ENCODE measurements at regions not wholly inside any gene's neighbourhood (a gene's known extent, or its start where the extent isn't known, plus 50 kb on each side); places are given as distances from the start of the nearest gene placed in this dataset.

DNA sequence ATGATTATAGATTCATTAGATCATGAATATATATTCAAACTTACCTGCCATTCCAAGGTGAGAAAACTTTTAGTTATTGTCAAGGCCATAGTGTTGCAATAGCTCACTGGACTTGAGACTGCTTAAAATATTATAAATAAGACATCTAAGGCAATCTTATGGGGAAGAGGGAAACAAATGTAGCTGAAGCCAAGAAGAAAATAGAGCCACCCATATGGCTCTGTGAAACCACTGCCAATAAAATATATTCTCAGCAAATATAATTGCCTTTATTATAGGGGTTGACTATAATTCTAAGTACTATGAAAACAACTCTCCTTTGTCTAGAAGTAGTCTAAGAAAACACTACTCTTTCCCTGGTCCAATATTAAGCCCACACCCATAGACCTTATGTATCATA is 938.5 kb downstream of the FSTL5 start:
- no peak for DNase-seq (ENCODE audit: low spot score)

DNA sequence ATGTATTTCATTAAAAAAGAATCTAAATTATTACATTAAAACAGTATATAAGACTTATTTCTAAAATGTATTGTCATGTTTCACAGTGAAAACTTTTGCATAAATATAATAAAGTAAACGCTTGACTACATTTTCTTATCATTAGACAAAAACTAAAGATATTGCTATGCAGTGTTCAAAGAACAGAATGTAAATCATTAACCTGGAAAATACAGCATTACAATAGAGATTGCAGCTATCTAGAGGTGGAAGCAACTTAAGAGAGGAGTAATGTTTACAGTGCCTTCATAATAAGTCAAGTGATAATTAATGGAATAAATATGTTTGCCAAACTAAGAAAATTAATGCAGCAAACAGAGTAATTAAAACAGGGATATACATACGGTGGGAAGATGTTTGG is 940.9 kb downstream of the FSTL5 start:
- DNase-seq (ENCODE audit: low spot score), result no peak

DNA sequence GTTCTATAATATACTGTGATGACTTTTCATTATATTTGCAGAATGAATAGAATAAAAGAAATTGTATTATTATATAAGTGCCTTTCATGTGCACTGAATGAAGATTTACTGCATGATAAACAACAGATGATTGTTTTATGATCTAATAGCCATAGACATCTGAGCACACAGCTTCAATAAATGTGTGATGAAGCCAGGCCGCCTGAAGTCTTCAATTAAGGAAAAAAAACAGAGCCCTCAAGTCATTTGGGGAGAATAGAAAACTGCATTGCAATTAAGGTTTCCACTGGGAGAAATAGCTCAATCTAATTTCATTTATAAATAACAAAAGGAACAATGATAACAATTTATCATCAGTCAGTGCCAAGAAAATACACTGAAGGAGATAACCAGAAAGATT is 955.2 kb downstream of the FSTL5 start:
- no peak for DNase-seq (ENCODE audit: low spot score)

DNA sequence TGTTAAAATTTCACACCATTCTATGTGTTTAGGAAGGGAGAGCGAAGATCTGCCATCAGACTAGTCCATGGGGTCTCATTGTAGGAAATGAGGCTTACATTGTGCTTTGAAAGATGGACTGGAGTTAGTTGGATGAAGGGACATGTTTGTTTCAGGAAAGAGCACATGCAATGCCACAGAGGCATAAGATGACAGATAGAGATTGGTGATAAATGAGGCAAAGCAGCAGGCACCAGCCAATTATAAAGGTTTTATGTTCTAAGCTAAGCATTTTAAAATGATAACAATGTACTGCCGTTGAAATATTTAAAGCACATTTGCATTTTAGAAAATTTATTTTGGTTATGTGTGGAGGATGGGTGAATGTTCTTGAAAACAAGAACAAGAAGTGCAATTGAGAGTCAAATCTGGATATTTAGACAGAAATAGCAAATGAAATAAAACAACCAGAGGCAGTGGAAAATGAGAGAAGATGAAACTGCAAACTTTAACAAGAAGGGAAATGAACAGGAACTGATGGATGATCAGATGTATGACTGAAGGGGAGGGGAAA is 957.2 kb downstream of the FSTL5 start:
- DNase-seq (ENCODE audit: low spot score), result no peak

DNA sequence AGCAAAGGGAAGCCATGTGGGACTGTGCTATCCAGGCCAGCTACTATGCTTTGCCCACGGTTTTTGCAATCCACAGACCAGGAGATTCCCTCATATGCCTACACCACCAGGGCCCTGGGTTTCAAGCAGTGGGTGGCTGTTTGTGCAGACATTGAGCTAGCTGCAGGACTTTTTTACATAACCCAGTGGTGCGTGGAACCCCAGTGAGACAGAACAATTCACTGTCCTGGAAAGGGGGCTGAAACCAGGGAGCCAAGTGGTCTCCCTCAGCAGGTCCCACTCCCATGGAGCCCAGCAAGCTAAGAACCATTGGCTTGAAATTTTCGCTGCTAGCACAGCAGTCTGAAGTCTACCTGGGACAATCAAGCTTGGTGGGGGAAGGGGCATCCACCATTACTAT is 959.9 kb downstream of the FSTL5 start:
- no peak for DNase-seq (ENCODE audit: low spot score)

DNA sequence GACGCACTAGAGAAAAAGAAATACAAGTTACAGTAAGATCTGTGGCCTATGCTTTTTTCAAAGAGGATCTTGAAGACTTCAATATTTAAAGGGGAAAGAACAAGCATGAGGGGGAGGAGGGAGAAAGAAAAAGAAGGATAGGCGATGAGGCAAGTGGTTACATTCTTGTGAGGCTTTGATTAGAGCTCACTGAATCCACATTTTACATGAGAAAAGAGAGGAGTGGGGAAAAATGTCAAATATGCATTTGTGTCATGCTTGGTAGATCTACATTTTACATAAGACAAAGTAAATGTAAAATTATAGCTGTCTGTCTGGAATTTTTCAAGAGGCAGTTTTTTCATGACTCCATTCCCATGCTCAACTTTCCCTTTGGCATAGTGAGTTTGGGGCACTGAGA is 965.9 kb downstream of the FSTL5 start:
- no peak for DNase-seq (ENCODE audit: low spot score)

DNA sequence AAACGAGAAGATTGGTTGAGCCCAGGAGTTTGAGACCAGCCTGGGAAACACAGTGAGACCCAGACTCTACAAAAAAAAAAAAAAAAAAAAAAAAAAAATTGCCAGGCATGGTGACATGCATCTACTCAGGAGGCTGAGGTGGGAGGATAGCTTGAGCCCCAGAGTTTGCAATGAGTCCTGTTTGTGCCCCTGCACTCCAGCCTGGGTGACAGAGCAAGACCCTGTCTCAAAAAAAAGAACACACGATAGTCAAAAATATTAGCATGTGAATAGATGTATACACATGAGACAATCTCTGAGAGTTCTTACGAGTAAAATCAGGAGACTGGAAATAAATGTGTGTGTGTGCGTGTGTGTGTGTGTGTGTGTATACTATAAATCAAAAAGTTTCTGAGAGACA is 966.3 kb downstream of the FSTL5 start:
- no peak for DNase-seq (ENCODE audit: low spot score)

DNA sequence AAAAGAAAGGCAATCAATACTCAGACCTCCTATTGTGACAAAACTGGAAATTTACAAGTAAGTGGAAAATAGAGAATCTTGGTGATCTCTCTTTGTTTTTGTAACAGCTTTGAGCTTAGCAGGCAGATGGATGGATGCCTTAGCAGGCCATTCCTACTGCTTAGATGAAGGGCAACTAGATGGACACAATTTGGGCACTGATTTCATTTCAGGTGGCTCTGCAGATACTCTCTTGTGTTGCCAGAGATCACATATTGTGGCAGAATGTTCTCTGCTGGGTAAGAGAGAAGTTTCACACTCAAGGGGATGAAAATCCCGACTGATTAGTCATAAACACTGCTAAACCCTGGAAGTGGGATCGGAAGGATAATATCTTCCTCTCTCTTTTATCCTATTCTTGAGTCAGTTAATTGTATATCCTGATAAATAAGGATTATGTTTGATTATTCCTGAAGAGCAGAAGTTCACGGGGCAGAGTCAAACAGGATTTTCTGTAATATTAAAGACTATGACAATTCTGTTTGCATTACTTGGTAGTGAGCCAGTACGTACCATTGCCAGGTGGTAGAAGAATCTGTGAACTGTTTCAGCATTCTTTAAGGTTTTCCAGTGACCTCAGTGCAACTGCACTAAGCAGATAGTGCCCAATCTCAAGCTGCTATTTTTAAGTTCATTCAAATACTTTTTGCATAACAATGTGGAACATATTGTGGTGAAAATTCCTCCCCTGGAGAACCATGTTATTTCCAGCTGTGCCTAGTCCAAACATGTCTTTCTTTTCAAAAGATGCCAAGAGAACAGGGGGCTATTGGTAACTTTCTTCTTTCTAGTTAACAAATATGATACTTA is 974.3 kb downstream of the FSTL5 start:
- DNase-seq (ENCODE audit: low spot score), result no peak

DNA sequence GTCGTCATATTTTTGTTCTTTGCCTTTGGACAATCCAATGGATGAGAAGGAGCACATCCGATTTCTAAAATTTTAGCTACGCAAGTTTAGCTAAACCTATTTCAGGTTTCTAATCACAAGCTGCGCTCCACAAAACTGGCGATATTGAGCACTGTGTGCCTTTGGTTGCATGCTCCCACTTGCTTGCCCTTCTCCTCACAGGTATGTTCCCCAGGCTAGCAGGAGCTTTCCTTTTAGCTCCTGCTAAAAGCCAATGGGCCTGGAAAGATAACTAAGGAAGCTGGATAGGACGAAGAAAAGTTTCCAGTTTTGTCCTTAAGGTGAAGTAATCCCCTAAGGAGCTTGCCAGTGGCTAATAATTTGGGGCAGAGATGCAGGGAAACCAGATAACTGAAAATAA is 975.2 kb downstream of the FSTL5 start:
- DNase-seq (ENCODE audit: low spot score), result no peak

DNA sequence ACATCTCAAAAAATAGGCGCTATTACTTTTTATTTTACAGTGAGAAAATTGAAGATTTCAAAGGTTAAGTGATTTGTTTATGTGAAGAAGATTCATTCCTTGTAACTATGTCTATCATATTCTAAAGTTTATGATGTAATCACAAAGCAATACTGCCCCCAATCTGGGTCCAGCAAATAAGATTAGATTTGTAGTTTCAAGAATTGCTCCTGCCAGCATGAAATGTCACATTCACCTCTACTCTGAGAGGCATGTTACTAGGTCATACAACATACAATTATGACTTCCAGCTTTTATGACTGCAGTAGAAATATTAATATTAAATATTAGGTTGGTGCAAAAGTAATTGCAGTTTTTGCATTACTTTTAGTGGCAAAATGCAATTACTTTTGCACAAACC is 976.2 kb downstream of the FSTL5 start:
- no peak for DNase-seq (ENCODE audit: low spot score)

DNA sequence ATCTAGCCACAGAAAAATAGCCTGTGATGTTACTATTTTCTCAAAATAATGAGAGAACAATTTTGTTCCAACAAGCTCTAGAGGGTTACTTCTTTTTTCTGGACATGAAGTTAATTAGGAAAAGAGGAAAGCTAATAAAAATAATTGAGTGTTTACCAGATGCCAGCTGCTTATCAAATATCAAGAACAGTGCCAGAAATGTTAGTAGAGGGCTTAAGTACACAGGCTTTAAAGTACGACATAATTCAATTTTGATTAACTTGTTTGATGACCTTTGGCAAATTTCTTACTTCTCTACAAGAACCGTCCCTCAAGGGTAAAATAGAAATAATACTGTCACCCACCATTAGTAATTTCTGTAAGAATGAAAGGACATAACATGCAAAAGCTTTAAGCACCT is 977.0 kb downstream of the FSTL5 start:
- DNase-seq (ENCODE audit: low spot score), result no peak

DNA sequence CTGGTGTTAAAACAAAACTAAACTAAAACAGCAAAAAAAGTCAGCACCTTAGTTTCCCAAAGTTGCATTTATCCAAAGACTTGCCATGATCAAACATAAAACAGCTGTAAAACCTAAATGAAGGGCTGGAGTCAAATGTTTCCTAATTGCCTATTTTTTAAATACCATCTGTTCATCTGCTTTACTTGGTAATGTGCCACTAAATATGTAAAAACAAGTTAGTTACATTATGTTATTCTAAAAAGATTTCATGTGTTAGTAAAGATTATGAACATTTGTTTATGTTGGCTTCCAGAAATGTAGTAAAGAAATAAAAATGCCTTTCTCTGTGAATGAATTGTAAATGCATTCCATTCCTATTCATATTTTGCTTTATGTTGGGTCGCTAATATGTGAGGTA is 977.8 kb downstream of the FSTL5 start:
- DNase-seq (ENCODE audit: low spot score), result peak; percentile 8

DNA sequence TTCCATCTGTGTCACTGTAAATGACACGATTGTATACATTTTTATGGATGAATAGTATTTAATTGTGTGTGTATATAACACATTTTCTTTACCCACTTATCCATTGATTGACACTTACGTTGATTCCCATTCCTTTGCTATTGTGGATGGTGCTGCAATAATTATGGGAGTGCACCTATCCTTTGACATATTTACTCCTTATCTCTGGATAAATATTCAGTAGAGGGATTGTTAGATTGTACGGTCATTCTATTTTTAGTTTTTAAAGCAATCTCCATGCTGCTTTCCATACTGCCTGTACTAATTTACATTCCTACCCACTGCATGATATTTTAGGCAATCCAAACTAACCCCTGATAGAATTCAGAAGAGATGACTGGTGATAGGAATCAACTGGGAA is 980.1 kb downstream of the FSTL5 start:
- no peak for DNase-seq (ENCODE audit: low spot score)

DNA sequence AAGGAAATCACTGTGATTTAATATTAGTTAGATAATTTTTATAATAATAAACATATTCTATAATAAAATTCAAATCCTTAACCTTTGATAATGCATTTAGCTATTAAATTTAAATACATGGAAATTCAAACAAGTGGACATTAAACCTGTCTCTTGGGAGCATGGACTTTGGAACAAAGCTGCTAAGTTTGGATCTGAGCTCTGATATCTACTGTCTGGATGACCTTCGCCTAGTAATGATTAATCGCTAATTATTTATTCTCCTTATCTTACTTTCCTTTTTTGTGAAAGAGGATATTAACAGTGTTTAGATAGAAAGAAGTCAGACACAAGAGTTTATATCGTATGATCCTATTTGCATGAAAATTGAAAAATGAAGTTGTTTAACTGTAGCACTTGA is 980.9 kb downstream of the FSTL5 start:
- DNase-seq (ENCODE audit: low spot score), result no peak

DNA sequence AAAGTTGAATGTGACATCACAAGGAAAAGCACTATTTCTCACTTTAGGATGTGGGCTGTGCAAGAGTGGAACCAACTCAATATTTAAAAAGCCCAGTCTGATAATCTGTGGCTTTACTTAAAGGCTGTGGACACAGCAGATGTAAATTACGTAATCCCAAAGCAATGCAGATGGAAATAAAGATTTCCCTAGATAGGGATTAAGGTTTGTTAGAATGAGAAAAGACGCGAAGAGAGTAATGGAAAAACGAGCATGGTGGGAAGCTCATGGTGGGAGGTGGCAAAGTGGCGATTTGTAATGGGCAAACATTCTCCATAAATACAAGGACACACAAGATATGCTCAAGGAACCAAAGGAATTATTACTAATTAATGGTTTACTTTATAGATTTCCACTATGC is 985.5 kb downstream of the FSTL5 start:
- DNase-seq (ENCODE audit: low spot score), result no peak

DNA sequence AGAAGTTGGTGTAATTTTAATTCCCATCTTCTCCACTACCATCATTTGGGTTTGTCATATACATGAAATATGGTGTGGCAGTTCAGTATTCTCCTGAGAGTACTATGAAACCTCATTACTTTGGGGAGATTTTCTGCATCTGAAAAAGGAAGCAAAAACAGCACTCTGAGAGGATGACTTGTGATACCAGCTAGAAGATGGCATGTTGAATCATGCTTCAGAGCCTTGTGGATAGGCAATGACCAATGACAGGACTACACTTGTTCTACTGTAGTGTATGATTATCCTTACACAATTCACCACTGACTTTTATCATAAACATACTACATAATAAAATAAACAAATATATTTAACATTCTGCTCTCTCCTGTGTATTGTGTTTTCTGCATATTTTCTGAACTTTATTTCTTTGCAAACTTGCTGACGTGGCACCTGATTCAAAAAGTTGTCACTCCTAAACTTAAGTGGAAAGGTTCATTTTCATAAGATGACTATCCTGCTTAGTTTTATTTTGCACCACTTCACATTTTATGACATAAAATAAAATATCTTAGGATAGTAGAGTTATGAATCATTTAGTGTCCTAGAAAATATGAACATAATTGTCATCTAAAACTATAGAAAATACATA is 991.3 kb downstream of the FSTL5 start:
- no peak for DNase-seq (ENCODE audit: low spot score)

DNA sequence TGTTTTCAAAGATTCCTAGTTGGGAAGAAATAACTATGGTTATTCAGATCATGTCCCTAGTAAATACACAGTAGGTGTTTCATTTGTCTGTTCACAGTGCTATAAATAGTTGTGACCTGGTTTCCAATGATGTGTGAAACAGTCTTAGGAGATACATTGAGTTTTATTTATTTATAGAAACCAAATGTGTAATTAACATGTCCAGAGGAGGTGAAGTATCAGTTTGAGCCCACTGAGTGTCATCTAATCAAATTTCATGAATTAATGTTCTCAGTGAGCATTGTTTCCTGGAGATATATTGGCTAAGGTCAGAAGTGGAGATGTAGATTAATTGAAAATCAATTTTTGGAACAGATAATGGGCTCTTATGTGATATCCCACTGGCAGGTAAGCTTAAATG is 996.3 kb downstream of the FSTL5 start:
- no peak for DNase-seq (ENCODE audit: low spot score)

DNA sequence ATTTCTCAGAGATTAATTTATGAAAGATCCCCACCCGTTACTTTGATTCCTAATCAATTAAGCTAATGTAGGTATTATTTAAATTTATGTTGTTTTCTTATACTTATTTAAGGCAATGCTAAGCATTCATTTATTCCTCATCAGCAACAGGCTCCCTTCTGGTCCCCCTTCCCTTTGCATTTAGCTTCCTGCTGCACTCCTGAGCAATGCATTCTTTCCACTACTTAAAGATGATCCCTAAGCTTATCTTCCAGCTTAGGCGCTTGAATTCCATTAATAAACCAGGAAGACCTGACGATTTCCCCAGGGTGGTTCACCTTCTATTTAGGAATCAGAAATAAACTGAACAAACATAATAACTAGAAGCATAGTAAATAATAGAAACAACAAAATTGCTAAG is 1003.1 kb downstream of the FSTL5 start:
- DNase-seq (ENCODE audit: low spot score), result peak; percentile 37

DNA sequence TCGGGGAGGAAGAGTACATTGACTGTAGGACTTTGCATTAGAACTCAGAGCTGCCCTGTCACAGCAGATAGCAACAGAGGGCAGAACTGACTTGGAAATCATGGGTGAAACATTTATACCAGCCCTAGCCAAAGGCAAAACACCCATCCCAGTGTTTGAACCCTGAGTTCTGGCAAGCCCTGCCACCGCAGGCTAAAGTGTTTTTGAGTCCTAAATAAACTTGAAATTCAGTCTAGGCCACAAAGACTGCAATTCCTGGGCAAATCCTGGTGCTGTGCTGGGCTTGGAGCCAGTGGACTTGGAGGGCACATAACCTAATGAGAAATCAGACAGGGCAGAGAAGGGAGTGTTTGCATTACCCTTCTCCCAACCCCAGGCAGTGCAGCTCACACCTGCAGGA is 1015.7 kb downstream of the FSTL5 start:
- DNase-seq (ENCODE audit: low spot score), result no peak

DNA sequence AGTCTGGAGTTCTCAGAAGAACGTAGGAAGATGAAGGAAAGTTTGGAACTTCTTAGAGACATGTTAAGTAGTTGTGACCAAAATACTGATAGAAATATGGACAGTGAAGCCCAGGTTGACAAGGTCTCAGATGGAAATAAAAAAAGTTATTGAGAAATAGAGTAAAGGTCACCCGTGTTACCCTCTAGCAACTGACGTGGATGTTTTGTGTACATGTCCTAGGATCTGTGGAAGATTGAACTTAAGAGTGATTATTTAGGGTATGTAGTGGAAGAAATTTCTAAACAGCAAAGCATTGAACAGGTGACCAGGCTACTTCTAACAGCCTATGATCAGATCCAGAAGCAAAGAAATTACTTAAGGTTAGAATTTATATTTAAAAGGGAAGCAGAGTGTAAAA is 1020.4 kb downstream of the FSTL5 start:
- DNase-seq (ENCODE audit: low spot score), result no peak

DNA sequence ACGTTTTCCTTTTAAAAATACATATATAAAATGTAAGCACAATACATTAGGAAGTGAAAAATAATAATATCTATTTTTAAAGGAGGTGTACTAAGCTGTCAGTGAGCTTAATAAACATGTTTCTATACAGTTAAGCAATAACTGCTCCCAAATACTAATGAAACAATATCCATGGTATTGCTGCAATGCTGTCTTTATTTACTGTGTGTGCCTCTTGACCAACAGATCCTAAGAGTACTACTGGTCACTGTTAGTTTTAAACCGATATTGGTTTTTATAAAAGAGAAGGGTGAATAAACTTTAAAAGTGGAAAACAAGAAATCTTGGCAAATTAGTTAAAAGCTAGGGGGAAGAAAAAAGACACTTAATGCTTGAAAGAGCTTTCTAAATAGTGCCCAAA is 1029.0 kb downstream of the FSTL5 start:
- DNase-seq (ENCODE audit: low spot score), result no peak

DNA sequence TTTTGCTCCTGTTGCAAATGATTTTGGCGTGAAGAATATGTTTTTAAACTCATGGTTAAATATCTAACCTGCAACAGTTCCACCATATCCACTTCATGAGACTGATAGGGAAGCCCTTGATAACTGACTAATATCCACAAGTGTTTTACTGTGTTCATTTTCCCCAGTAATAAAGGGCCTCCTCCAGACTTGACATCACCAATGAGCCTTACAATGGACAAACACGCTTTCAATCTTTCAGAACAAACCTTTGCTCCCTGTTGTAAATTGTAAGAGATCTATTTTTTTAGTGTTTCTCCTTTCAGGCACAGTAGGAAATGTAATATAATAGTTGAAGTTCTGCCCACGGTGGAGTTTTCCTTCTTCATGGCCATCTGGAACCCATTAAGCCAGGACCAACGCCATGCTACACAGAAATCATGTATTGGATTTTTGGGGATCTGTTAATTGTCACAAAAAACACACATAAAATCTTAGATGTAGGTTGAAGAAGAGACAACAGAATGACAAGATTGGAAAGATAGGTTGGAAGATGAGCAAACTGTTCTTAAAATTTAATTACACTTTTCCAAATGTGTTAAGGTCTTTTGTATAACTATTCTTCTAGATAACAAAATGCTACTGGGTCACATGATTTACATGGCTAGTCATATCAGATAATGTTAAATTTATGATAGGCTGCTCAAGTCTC is 1030.1 kb downstream of the FSTL5 start:
- no peak for DNase-seq (ENCODE audit: low spot score)

Data from umbilical cord (tissue), 1 donor.